ENCODE measurements at regions not wholly inside any gene's neighbourhood (a gene's known extent, or its start where the extent isn't known, plus 50 kb on each side); places are given as distances from the start of the nearest gene placed in this dataset.

DNA sequence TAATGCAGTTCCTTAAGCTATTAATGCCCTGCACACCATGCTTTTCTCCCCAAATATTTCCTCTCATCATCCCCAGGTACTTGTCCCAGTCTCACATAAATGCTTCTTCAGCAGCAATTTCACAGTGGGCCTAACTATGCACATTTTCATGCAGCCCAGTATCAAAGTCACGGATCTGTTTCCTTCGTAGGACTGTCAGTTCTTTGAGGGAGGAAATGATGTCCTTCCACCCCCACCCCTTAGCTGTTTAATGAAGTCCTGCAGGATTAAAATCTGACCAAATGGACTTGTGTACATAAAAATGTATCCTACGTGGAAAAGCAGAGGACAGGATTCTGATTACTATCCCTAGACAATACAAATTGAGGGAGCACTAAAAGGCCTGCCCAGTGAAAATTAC lies 68.6 kb upstream of the ARGLU1 start:
- H3K9me2 ChIP-seq (replicated peaks; ENCODE audit: insufficient read depth, low read length): no peaks in the 10 kb centered on the region

DNA sequence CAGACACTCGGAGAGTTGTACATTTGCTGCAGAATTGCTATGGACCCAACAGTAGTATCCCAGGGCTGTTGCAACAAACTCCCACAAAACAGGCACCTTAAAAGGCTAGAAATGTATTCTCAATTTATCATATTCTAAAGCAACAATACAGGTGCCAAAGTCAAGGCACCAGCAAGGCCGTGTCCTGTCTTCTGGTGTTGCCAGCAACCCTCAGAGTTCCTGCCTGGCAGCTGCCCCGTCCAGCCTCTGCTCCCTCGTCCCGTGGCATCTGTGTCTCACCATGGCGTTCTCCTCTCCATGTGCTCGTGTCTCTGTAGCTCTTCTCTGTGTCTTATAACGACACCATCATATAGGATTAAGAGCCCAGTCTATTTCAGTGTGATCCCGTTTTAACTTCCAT lies 67.7 kb upstream of the ARGLU1 start:
- H3F3A ChIP-seq (ENCODE audit: insufficient read depth): no peaks in the 10 kb centered on the region
- H3K36me3 ChIP-seq (ENCODE audit: low read length): no peaks in the 10 kb centered on the region
- no peak overlapping the region for H2AFZ ChIP-seq (ENCODE audit: low read depth, low read length, severe bottlenecking)
- H3K9me2 ChIP-seq (replicated peaks; ENCODE audit: insufficient read depth, low read length): no peaks in the 10 kb centered on the region
- H3K4me2 ChIP-seq (ENCODE audit: low read depth, low read length, poor library complexity, severe bottlenecking): no peak overlapping the region
- no peaks in the 10 kb centered on the region for H3K79me2 ChIP-seq (ENCODE audit: insufficient read depth, low read length)
- no peak overlapping the region for H3K9ac ChIP-seq (ENCODE audit: low read length)
- no peaks in the 10 kb centered on the region for H3K27me3 ChIP-seq (ENCODE audit: low read length)
- no peak overlapping the region for H3K27ac ChIP-seq (ENCODE audit: low read depth, low read length)
- no peaks in the 10 kb centered on the region for H3K9me3 ChIP-seq (ENCODE audit: insufficient read depth, low read length)
- no peaks in the 10 kb centered on the region for H4K20me1 ChIP-seq (ENCODE audit: low read depth, low read length)
- no peak overlapping the region for H3K4me3 ChIP-seq (ENCODE audit: insufficient read depth, low read length, poor library complexity, severe bottlenecking)
- no peak for TF ChIP-seq EZH2phosphoT487 (conservative IDR thresholded peaks at IDR 0.05; ENCODE audit: low read length)
- TF ChIP-seq, protein P1, sequence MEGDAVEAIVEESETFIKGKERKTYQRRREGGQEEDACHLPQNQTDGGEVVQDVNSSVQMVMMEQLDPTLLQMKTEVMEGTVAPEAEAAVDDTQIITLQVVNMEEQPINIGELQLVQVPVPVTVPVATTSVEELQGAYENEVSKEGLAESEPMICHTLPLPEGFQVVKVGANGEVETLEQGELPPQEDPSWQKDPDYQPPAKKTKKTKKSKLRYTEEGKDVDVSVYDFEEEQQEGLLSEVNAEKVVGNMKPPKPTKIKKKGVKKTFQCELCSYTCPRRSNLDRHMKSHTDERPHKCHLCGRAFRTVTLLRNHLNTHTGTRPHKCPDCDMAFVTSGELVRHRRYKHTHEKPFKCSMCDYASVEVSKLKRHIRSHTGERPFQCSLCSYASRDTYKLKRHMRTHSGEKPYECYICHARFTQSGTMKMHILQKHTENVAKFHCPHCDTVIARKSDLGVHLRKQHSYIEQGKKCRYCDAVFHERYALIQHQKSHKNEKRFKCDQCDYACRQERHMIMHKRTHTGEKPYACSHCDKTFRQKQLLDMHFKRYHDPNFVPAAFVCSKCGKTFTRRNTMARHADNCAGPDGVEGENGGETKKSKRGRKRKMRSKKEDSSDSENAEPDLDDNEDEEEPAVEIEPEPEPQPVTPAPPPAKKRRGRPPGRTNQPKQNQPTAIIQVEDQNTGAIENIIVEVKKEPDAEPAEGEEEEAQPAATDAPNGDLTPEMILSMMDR (IDR thresholded peaks at IDR 0.05; ENCODE audit: insufficient read depth, low read length, poor library complexity, severe bottlenecking): no peak

More for the DNA sequence above, 68.6 kb upstream of the ARGLU1 start:
- Histone ChIP-seq H3K4me3 (ENCODE audit: insufficient read depth, low read length, poor library complexity, severe bottlenecking) (no peak overlapping the region), H3K27me3 (ENCODE audit: low read length) (no peaks in the 10 kb centered on the region), H3K4me2 (ENCODE audit: low read depth, low read length, poor library complexity, severe bottlenecking) (no peak overlapping the region), H3K79me2 (ENCODE audit: insufficient read depth, low read length) (no peaks in the 10 kb centered on the region), H2AFZ (ENCODE audit: low read depth, low read length, severe bottlenecking) (no peak overlapping the region), H3K36me3 (ENCODE audit: low read length) (no peaks in the 10 kb centered on the region), H3K27ac (ENCODE audit: low read depth, low read length) (no peak overlapping the region), H3K9me3 (ENCODE audit: insufficient read depth, low read length) (no peaks in the 10 kb centered on the region), H3K9ac (ENCODE audit: low read length) (no peak overlapping the region), H4K20me1 (ENCODE audit: low read depth, low read length) (no peaks in the 10 kb centered on the region), H3F3A (ENCODE audit: insufficient read depth) (no peaks in the 10 kb centered on the region)
- TF ChIP-seq EZH2phosphoT487 (conservative IDR thresholded peaks at IDR 0.05; ENCODE audit: low read length): no peak
- TF ChIP-seq, protein P1 (IDR thresholded peaks at IDR 0.05; ENCODE audit: insufficient read depth, low read length, poor library complexity, severe bottlenecking): no peak

DNA sequence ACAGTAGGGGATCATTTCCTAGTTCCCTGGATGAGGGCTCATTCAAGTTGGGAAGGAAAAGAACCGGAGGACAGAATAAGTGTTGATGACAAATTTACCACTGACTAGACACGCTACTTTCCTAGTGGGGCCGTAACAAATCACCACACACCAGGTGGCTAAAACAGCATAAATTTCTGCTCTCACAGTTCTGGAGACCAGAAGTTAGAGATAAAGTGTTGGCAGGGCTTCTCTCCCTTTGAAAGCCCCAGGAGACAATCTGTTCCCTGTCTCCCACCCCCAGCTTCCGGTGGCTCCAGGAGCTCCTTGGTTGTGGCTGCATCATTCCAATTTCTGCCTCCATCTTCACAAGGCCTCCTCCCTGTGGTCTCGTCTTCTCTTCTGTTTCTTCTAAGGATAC lies 65.4 kb upstream of the ARGLU1 start:
- Histone ChIP-seq H3K27me3 (ENCODE audit: low read length) (no peaks in the 10 kb centered on the region), H3K4me3 (ENCODE audit: insufficient read depth, low read length, poor library complexity, severe bottlenecking) (no peak overlapping the region), H3K9me2 (replicated peaks; ENCODE audit: insufficient read depth, low read length) (no peaks in the 10 kb centered on the region), H3K27ac (ENCODE audit: low read depth, low read length) (no peak overlapping the region), H3K9me3 (ENCODE audit: insufficient read depth, low read length) (no peaks in the 10 kb centered on the region), H3K79me2 (ENCODE audit: insufficient read depth, low read length) (no peaks in the 10 kb centered on the region), H3K36me3 (ENCODE audit: low read length) (no peaks in the 10 kb centered on the region), H4K20me1 (ENCODE audit: low read depth, low read length) (no peaks in the 10 kb centered on the region), H2AFZ (ENCODE audit: low read depth, low read length, severe bottlenecking) (no peak overlapping the region), H3K4me2 (ENCODE audit: low read depth, low read length, poor library complexity, severe bottlenecking) (no peak overlapping the region), H3K9ac (ENCODE audit: low read length) (no peak overlapping the region), H3F3A (ENCODE audit: insufficient read depth) (no peaks in the 10 kb centered on the region)
- TF ChIP-seq, protein P1 (IDR thresholded peaks at IDR 0.05; ENCODE audit: insufficient read depth, low read length, poor library complexity, severe bottlenecking): no peak
- no peak for TF ChIP-seq EZH2phosphoT487 (conservative IDR thresholded peaks at IDR 0.05; ENCODE audit: low read length)

All from SU-DHL-6 (cell line).